K562 (cell line): ENCODE measurements at regions not wholly inside any gene's neighbourhood (a gene's known extent, or its start where the extent isn't known, plus 50 kb on each side); places are given as distances from the start of the nearest gene placed in this dataset.
A peak's percentile ranks its signal among the peaks of the same experiment; 100 is the strongest.

Experiments
- ATAC-seq: fragments of 200-7000 bp; cut with Tn5 transposase; 3 replicates; pipeline ENCODE4 v1.9.1; 2020; ENCODE audit warnings: moderate library complexity
- BruUV-seq: library from RNA; stranded (reverse); fragments of 400-500 nt; replicated peaks from 2 replicates; lab custom pipeline; 2021; lab: Mats Ljungman, UMichigan
- CTCF ChIA-PET: fragments of 300-600 bp; formaldehyde crosslinking; extraction: SDS; loops from one replicate; lab custom pipeline; 2021; ENCODE audit warnings: low intra/inter-chr PET ratio; lab: Yijun Ruan, JAX
- POLR2A ChIA-PET: fragments of 300-600, 350-650 bp; sonication (Branson Sonifier 250); formaldehyde crosslinking; extraction: SDS; loops from one replicate; lab custom pipeline; 2021; ENCODE audit warnings: antibody characterized with exemption, inconsistent platforms; lab: Yijun Ruan, JAX
- DNase-seq, 4 experiments: peaks; one replicate each; pipeline versions ENCODE4 v3.0.0 to v3.0.0-alpha.2; 2011 to 2018; ENCODE audit warnings: low spot score in 3 of 4, mixed read lengths in 3 of 4; ENCODE audit errors: extremely low read depth in 1 of 4
- FAIRE-seq: peaks from 2 replicates; lab custom pipeline; 2011; peaks lifted over from hg19 to GRCh38; lab: Jason Lieb, UNC
- H2AFZ ChIP-seq: 2 replicates; pipeline ENCODE4 v1.6.0; 2011; ENCODE audit warnings: low read depth, low read length, control low read depth, inconsistent platforms
- H3K27ac ChIP-seq: fragments of 200-600 bp; 3 replicates; pipeline ENCODE4 v1.8.0; 2011; ENCODE audit warnings: low read depth, mild to moderate bottlenecking, control low read depth, inconsistent platforms, low read length, moderate library complexity, mixed read lengths; ENCODE audit errors: extremely low read depth
- H3K27me3 ChIP-seq, 2 experiments: fragments of 300-600 bp in 1 of 2; 2 replicates in 1 of 2; 3 replicates in 1 of 2; pipeline versions ENCODE4 v1.6.0 to v1.8.0; 2011; ENCODE audit warnings: inconsistent platforms in 2 of 2, low read length in 2 of 2, mild to moderate bottlenecking in 1 of 2, mixed read lengths in 1 of 2, moderate library complexity in 1 of 2; ENCODE audit not compliant: control insufficient read depth in 2 of 2, insufficient read depth in 2 of 2
- H3K36me3 ChIP-seq: fragments of 300-600 bp; 3 replicates; pipeline ENCODE4 v1.8.0; 2011; ENCODE audit warnings: mild to moderate bottlenecking, low read length, inconsistent platforms; ENCODE audit not compliant: control insufficient read depth, insufficient read depth
- H3K4me1 ChIP-seq, 2 experiments: fragments of 200-600 bp in 1 of 2; replicated peaks in 1 of 2; 2 replicates in 1 of 2; 3 replicates in 1 of 2; pipeline versions ENCODE4 v1.5.1 to v1.8.0; 2011; ENCODE audit warnings: inconsistent platforms in 2 of 2, low read length in 2 of 2, mild to moderate bottlenecking in 1 of 2, mixed read lengths in 1 of 2, moderate library complexity in 1 of 2; ENCODE audit not compliant: control insufficient read depth in 2 of 2, insufficient read depth in 2 of 2
- H3K4me2 ChIP-seq: 2 replicates; pipeline ENCODE4 v1.6.1; 2011; ENCODE audit warnings: low read length, control low read depth, inconsistent platforms, mixed read lengths; ENCODE audit not compliant: insufficient read depth
- H3K4me3 ChIP-seq: fragments of 200-600 bp; sonication (generic), shearing (Covaris generic); 2 replicates; pipeline ENCODE4 v1.5.1; 2016; ENCODE audit warnings: control low read depth, inconsistent platforms
- H3K79me2 ChIP-seq: fragments of 200-600 bp; 3 replicates; pipeline ENCODE4 v1.8.0; 2011; ENCODE audit warnings: low read length, inconsistent platforms; ENCODE audit not compliant: control insufficient read depth, insufficient read depth
- H3K9ac ChIP-seq, 2 experiments: 2 replicates each; pipeline versions ENCODE4 v1.6.0 to v1.6.1; 2011; ENCODE audit warnings: low read depth in 2 of 2, low read length in 2 of 2, control low read depth in 1 of 2, inconsistent platforms in 1 of 2, mild to moderate bottlenecking in 1 of 2, mixed read lengths in 1 of 2; ENCODE audit not compliant: insufficient read depth in 1 of 2
- H3K9me1 ChIP-seq: one replicate; pipeline ENCODE4 v1.6.0; 2011; ENCODE audit warnings: inconsistent platforms, mild to moderate bottlenecking, low read length, moderate library complexity; ENCODE audit not compliant: control insufficient read depth, insufficient read depth
- H3K9me3 ChIP-seq: replicated peaks from 2 replicates; pipeline ENCODE4 v1.5.1; 2011; ENCODE audit warnings: low read depth, low read length, inconsistent platforms; ENCODE audit not compliant: control insufficient read depth, insufficient read depth
- H4K20me1 ChIP-seq: replicated peaks from 2 replicates; pipeline ENCODE4 v1.6.1; 2011; ENCODE audit warnings: low read length, inconsistent platforms, mixed read lengths; ENCODE audit not compliant: control insufficient read depth, insufficient read depth
- CEBPB ChIP-seq: fragments of 450-650 bp; IDR thresholded peaks from 2 replicates; pipeline ENCODE4 v1.6.1; 2016; ENCODE audit warnings: missing genetic modification characterization, missing compliant biosample characterization
- CEBPG ChIP-seq, 3 experiments: fragments of 200-800 bp in 1 of 3; sonication (Bioruptor generic) in 1 of 3; sonication (generic) in 1 of 3; formaldehyde crosslinking in 1 of 3; IDR thresholded peaks in 2 of 3; conservative IDR thresholded peaks in 1 of 3; 2 replicates each; pipeline versions ENCODE4 v1.6.1 to v1.8.0; 2016 to 2022; ENCODE audit warnings: missing compliant biosample characterization in 2 of 3, missing genetic modification characterization in 2 of 3, mild to moderate bottlenecking in 1 of 3, missing genetic modification reagents in 1 of 3
- NFXL1 ChIP-seq: fragments of 450-650 bp; formaldehyde crosslinking; IDR thresholded peaks from 2 replicates; pipeline ENCODE4 v1.4.0; 2021; ENCODE audit warnings: mild to moderate bottlenecking
- RFX1 ChIP-seq: fragments of 450-650 bp; IDR thresholded peaks from 2 replicates; pipeline ENCODE4 v1.6.1; 2016; ENCODE audit warnings: mild to moderate bottlenecking, moderate library complexity
- TCFL5 ChIP-seq: fragments of 250-450 bp; sonication (Bioruptor Pico); conservative IDR thresholded peaks from 2 replicates; pipeline ENCODE4 v1.6.1; 2021; ENCODE audit warnings: mild to moderate bottlenecking, moderate library complexity, matching md5 sums
- ZC3H11A ChIP-seq: IDR thresholded peaks from 2 replicates; pipeline ENCODE4 v1.6.1; 2012; ENCODE audit warnings: low read depth, low read length, improper control_type of control experiment
- WGBS: fragments of 100-300 bp; shearing (Covaris generic); methylation state at CpG from one replicate; pipeline ENCODE4 v1.1.6; 2016; ENCODE audit warnings: low coverage, mixed read lengths; ENCODE audit not compliant: insufficient coverage; ENCODE audit errors: missing lambda C conversion rate; 5-methylcytosine and 5-hydroxymethylcytosine counted together
- in situ Hi-C: fragments of 300-500 bp; cut with MboI; formaldehyde crosslinking; loops from 4 replicates; pipeline ENCODE4 v1.15.0; 2018; ENCODE audit warnings: inconsistent platforms, mixed read lengths
- intact Hi-C: fragments of 100-400 bp; cut with micrococcal nuclease; formaldehyde crosslinking; loops from 2 replicates; pipeline ENCODE4 v1.14.2; 2022

DNA sequence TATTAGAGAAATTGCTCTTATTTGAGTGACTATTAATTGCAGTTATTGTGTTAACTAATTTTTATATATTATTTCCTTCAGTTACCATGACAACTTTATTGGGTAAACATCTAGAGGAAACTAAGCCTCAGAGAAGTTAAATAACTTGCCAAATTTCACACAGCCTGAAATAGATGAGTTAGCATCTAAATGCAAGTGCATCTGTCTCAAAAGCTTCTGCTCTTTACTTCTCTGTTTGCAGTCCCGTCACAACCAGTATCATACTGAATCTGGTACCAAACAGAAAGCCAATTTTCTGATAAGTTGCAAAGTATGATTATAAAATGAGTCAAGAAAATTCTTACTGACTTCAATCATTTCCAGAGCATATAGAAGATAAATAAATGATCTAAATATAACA lies 1544.9 kb upstream of the PCDH7 start (continued):
- no peak for TF ChIP-seq ZC3H11A
- TF ChIP-seq RFX1, result peak; percentile 23; the same call in 1 of the 2 replicates

DNA sequence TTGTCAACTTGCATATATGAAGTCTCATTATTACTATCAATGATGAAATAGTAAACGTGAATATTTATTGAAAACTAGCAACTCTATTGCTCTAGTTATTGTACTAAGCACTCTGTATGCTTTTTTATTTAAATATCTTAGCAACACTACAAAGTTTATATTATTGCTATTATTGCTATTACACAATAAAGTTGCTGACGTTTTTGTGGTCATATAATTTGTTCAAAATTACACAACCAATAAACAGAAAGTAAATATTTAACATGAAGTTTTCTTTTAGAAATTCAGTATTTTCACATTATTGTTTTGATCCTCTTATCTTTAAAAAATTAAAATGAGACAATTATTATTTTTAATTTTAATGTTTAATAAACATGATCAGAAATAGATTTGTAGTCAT lies 1521.1 kb upstream of the PCDH7 start:
- H3K27me3 ChIP-seq, result no peaks in the 10 kb centered on the region
- no peaks in the 10 kb centered on the region for H3K79me2 ChIP-seq
- intact Hi-C loops, result no loop called here
- H3K36me3 ChIP-seq, result no peaks in the 10 kb centered on the region
- no peak overlapping the region for H3K4me2 ChIP-seq
- no peak overlapping the region for H3K27ac ChIP-seq
- H3K4me1 ChIP-seq, result no peaks in the 10 kb centered on the region
- no TSS peak for BruUV-seq
- no peak overlapping the region for H2AFZ ChIP-seq
- no peak for ATAC-seq
- H3K4me3 ChIP-seq, result no peak overlapping the region
- H4K20me1 ChIP-seq, result no peaks in the 10 kb centered on the region
- no peaks in the 10 kb centered on the region for H3K9me1 ChIP-seq
- CTCF ChIA-PET, result no interaction called here
- POLR2A ChIA-PET, result no interaction called here
- TF ChIP-seq CEBPB (tag) (peak; percentile 29; the same call in 1 of the 2 replicates), TCFL5 (CRISPR knock-in tag) (no peak), CEBPG (CRISPR knock-in tag; IDR thresholded peaks at IDR 0.05) (no peak), CEBPG (tag; conservative IDR thresholded peaks at IDR 0.05 in 1 of 2, IDR thresholded peaks at IDR 0.05 in 1 of 2) (0 out of 4 replicates have a peak, but pooled peaks of 1 of the 2 experiments have one; percentile 22), NFXL1 (no peak)
- TF ChIP-seq, all 486 proteins: peak for 2
- in situ Hi-C loops, result no loop called here
- DNase-seq (no peak), FAIRE-seq (no peak)
- H3K9ac ChIP-seq, result no peak overlapping the region
- H3K9me3 ChIP-seq, result no peaks in the 10 kb centered on the region; the same call in 1 of the 2 replicates
- WGBS, result 0% methylated on average over 2 of the region's 2 CpGs
